ENCODE measurements at regions not wholly inside any gene's neighbourhood (a gene's known extent, or its start where the extent isn't known, plus 50 kb on each side); places are given as distances from the start of the nearest gene placed in this dataset.

DNA sequence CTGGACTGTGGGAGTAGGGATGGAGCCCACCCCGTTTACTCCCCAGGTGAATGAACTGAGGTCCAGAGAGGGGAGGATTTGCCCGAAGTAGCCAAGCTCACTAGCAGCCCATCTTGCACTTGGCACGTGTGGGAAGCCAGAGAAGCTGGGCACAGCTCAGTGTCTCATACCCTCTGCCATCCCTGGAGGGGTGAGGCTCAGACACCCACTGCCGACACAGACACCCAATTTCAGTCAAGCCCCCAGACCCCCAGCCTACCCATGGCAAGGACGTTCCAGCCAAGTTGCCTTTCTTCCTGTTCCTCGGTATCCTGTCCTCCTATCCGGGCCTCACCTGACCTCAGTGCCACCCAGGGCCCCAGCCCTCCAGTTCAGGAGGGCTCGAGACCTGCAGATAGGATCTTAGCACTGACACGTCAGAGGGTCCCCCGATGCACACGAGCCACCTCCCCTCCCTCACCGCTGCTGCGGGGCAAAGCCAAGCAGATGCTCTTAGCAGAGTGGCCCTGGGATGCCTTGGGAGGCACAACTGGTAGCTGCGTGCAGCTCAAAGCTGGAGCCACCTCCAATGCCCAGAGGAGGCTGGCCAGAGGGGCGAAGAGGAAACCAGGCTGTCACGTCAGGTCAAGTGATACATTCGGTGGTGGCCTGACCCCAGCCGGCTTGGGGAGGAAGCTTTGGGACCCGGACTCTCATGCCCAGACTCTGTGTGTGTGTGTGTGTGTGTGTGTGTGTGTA, 90.4 kb upstream of the TNRC6C start:
- DNase-seq = no peak

DNA sequence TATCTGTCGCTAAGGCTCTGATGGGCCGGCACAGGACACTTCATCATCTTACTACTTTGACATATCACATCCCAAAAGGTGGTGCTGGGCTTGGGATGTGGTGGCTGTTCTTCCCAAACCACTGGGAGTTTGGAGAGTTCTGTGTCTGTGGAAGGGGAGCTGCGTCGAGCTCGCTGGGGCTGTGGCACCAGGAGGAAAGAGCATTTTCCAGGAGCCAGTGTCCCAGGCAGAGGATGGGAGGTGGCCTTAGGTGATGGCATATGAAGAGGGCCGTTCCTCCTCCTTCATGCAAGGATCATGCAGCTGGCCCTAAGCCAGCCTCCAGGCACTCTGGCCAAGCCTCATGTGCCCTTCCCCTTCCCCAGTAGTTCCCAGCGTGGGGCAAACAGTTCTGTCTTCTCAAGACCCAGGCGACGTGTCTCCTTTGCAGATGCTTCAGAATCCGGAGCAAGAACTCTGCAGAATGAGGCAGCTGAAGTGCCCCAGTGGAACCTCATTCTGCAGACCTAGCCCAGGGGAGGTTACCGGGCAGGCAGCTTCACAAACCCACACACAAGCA, 89.4 kb upstream of the TNRC6C start:
- DNase-seq = no peak

DNA sequence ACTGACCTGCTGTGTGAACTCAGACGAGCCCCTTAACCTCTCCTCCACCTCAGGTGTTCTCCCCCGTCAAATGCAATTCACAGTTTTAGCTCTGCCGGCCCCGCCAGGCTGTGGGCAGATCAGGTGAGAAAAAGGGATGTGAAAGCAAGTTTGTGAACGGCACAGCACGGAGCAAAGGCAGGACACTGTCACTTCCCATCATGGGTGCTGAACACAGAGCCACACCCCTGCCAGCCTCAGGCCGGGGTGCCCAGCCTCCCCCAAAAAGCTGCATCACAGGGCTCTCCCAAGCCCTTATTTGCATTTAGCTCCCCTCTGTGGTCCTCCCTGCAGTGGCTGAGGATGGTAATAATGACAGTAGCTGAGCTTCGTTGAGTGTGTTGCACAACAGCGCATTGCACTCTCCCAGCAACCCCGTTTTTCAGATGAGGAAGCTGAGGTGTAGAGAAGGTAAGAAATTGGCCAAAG, 88.8 kb upstream of the TNRC6C start:
- DNase-seq = no peak

DNA sequence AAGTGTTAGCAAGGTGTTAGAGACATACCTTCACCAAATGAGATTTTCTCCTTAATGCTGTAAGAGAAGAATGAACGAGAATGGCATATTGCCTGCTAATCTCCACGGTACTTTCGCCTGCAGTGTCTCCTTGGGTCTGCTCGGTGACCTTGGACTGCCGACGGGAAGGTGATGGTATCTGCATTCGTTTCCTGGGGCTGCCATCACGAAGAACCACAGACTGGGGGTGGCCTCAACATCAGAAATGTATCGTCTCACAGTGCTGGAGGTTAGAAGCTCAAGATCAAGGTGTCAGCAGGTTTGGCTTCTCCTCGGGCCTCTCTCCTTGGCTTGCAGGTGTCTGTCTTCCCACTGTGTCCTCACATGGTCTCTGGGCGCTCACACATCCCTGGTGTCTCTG, 86.3 kb upstream of the TNRC6C start:
- DNase-seq = no peak

DNA sequence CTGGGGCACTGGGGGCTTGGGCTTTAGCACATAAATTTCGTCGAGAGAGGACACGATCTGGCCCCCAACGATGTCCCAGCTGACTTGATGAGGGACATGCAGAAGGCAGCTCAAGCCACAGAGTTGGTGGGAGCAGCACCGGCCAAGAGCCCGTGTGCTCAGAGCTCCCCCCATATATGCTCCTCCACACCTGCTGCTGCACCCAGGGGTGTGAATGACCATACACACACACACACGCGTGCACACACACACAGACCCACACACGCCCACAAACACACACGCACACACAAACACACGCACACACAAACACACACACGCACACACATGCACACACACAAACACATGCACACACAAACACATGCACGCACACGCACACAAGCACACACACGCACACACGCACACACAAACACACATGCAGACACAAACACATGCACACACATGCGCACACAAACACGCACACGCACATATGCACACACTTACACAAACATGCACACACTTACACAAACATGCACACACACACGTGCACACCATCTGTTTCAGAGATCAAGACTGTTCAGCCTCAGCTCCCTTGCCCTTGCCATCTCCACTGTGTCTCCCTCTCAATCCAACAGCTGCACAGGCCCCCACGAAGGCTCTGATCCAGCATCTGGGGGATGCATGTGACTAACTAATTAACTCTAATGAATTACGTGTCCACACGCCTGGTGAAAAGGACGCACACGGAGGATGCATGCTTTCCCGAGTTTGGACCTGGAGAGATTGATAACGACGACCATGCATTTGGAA, 85.6 kb upstream of the TNRC6C start:
- DNase-seq = no peak

DNA sequence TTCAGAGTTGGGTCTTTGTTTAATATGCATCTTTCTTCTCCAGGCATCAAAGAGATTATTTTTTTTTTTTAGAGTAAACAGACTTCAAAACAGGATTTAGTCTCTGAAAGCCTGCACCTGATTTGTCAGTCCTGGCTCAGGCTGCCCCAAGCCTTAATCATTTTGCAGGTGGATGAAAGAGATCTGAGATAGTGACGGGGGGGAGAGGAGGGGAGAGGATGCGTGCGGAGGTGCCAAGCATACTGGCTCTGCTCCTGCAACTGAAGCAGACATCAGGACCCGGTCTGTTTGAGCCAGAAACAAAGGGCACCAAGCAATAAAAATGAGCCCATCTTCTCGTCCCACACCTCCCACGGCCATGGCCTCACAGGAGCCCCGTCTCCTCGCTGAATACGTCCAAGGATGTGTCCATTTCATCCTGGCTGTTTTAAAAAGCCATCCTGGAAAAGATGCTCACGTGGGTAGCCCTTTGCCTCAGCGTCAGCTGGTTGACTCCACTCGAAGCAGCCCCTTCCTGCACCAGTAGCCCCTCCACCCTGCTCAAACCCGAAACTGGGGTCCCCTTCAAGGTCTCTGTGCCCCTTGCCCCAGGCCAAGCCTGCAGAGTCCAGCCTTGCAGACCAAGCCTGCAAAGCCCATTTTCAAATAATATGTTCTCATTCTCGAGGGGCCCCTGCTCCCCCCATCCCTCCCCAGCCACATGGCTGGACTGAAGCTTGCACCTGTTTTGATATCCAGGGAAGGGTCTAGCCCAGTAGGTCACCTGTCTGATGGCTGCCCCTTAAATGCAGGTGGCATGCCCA, 84.8 kb upstream of the TNRC6C start:
- no peak for DNase-seq

DNA sequence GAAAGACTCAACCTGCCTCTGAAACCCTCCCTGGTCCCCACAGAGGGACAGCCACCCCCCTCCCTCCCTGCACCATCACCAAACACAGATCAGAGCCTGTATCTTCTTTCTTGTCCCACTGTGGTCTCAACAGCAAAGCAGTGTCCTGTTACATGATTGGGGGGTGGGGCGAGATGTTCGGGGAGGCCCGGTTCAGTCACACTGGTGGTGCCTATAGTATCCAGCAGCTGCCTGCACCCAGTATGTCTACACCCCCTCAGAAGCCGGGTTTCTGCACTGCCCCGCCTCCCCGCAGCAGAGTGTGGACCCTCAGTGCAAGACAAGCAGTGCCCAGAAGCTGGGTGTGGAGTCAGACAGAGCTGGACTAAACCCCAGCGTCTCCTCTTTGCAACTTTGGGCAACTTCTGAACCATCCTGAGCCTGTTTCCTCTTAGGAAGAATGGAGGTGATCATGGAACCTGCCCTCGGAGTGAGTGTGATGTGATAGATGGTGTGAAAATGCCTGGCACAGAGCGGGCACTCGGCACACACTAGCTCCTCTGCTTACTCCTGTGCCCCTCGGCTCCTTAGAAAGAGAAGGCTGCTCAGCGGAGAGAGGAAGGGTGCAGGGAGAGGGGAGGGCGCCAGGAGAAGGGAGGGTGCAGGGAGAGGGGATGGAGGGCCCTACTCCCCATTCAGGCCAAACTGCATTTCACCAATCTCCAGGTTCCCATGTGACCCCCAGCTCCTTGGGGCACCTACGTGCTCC, 84.0 kb upstream of the TNRC6C start:
- DNase-seq = no peak

DNA sequence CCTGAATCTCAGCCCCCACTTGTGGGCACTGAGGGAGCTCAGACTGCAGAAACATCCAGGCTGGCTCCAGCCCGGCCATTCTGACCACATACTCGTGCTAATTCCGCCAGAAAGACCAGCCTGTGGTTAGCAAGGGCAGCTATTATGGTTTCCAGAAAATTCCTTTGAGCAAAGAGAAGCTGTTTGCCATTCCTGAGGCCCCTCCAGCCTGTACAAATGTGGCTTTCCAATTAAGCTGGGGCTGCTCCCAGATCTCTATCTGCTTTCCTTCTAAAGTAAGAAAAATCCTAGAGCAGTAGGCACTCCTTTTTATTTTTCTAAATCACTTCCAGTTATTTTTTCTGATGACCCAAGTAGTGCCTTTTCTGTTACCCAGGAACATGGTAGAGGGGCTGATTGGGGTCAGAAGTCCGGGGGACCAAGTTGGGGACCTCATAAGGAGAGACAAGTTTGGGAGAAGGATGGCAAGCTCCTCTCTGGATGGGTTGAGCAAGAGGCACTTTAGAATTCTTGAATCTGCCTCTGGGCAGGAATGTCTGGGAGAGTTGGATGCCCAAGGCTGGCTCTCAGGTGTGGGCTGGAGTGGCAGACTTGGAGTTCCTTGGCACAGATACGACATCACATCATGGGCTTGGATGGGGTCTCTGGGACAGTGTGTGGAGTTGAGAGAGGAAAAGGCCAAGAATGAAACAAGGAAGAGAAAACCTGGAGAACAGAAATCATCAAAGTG, 83.3 kb upstream of the TNRC6C start:
- peak; percentile 38 for DNase-seq

DNA sequence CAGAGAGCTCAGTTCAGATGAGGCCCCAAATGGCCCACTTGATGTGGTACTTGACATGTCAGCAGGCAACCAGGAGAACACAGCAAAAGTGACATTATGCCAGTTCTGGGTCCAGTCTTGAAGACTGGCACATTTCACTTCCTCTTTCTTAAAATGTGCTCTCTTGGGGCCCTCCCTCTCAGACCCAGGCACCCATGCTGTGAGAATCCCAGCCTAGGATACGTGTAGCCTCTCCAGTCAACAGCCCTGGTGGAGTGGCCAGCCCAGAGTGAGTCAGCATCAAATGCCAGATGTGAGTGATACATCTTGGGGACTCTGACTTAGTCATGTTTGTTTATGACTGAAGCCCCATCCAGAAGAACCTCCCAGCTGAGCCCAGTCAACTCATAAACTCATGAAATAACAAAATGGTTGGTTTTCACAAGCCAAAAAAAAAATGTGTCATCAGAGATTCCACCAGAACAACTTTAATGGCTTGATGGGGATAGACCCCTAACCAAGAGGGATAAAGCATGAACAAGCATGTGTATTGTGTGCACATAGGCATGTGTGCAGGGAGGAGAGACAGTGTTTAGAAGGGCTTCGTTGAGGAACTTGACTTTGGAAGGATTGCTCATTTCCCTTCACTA, 82.5 kb upstream of the TNRC6C start:
- DNase-seq = peak; percentile 37

DNA sequence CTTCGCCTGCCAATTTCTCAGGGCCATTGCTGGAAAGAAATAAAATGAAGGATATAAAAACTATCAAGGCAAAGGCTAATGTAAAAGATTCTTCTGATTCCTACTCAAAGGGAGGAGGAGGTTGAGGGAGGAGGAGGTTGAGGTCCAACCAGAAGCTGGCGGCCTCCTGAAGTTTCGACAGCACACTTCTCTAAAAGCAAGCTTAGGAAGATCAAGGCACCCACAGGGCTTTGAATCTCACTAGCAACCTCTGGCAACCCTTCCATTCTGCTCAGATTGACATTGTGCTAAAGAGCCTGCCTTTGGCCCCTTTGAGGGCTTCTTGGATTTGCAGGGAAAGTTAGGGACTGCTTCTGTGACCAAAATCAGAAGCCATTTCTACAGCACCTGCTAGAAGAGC, 81.5 kb upstream of the TNRC6C start:
- DNase-seq = no peak

DNA sequence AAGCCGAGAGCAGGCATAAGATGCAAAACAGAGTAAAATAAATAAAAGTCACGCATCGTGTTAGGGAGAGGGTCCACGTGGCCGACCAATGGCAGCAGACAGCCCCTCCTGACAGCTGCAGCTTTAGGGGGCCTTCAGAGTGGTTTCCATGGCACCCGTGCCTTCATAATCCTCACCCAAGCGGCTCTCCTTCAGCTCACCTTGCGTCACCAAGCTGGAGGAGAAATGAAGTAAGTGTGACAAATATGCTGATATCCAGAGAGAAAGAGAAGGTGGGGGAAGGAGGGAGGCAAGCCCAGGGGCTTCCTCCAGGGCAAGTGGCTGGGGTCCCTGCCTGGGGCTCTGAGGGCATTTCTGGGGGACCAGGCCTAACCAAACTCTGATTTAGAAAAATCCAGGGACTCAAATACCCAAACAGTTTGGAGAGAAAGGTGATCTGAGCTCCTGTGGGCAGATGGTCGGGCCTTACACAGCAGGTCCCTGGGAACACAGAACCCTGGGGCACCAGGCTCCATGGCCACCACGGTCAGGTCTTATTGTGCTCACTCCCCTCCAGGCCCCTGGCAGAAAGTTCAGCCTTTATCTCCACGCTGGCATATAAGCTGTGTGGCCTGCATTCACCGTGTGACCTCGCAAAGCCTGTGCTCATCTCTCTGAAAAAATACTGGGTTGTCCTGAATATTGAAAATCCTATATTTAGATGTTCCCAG, 80.7 kb upstream of the TNRC6C start:
- DNase-seq = no peak

DNA sequence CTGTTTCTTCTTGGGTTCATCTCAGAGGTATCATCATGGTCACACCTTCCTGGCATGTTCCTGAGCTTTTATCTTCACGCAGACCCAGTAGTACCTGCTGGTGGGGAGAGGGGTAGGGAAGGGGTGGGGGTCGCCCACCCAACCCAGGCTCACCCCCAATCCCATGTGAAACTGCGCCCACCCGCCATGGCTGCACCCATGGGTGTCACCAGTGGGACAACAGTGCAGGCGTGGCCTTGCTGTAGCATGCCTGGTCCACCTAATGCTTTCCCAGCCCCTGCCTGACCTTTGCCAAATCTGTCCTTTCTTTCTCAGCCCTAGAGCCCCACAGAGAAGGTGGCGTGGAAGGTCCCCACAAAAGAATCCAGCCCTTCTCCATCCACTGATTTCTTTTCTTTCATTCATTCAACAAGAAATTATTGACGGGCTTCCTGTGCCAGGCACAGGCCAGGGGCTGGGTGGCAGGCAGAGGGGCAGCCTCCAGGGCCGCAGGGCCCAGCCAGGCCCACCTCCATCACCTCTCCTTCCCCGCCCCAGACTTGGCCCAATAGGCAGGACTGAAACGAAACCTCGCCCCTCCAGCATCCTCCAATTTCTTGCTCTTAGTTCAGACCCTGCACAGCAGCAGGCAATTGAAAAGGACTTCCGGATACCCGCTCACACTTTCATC, 79.1 kb upstream of the TNRC6C start:
- no peak for DNase-seq

DNA sequence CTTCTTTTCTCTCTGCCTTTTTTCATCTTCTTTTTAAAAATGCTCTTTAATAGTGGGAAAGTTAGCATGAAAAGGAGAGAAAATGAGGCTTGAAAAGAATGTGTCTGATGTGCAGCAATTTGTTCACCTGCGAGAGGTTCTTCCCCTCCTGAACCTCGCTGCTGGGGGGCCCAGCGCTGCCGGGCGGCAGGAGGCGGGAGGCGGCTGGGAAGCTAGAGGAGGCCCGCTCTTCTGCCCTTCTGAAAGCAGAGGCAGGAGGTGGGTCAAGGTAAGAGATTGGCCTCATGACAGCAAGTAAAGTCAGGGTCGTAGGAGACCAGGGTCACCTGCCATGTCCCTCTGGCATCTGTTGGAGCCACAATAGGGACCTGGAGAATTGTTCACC, 78.6 kb upstream of the TNRC6C start:
- DNase-seq = no peak

DNA sequence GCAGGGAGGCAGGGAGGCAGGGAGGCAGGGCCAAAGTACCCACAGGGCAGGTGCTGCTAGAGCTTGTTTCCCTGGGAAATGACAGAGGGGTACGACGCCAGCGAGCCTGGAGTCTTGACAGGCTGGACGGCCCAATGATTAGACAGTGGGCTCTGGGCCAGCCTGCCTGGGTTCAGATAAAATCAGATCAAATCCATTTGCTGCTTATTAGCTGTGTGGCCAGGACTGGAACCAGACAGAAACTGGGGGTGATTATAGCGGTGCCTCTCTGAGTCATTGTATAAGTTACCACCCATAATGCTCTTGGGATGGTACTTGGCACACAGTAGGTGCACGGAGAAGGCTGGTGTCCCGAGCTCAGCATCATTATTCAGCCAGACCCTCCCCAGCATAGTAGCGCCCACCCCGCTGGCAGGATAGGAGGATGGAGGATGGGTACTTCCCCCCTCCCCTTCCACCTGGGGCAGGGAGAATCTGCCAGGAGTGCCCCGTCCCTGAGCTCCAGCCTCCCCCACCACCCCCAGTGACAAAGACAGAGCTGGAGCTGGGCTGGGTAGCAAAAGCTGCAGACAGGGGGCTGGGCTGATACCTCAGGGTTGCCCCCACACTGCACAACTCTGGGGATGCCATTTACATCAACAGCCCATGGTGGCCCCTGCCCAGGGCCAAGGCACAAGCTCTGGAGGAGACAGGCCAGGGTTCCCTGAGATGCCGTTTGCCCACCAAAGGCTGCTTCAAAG, 77.6 kb upstream of the TNRC6C start:
- no peak for DNase-seq

DNA sequence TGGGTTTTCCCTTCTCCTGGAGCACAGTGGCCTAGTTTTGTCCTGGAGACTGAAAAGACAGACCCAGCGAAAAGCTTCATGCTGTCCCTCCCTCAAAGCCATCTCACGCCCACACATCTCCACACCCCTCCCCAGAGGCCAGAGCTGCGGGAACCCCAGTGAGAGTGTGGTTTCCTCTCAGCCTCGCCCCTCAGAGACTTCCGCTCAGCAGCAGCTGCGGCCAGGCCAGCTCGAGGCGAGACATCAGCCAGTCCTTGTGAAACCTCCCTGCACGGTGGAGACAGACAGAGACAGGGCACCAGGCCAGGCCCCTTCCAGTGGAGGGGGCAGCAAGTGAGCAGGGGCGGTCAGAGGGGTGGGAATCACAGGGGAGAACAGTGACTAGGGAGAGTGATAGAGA, 77.0 kb upstream of the TNRC6C start:
- no peak for DNase-seq

DNA sequence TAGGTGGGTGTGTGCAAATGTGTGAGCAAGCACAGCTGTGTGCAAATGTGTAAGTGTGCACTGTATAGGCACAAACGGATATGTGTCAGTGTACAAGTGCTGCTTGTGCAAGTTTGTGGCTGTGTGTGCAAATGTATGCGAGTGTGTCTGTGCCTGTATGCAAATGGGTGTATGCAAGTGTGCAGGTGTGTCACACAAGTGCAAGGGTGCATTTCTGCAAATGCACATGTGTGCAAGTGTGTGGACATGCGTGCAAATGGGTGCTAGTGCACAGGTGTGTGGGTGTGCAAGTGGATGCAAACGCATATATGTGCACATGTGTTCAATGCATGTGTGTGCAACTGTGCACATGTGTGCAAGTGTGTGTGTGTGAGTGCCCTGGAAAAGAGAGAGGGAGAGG, 76.5 kb upstream of the TNRC6C start:
- no peak for DNase-seq

DNA sequence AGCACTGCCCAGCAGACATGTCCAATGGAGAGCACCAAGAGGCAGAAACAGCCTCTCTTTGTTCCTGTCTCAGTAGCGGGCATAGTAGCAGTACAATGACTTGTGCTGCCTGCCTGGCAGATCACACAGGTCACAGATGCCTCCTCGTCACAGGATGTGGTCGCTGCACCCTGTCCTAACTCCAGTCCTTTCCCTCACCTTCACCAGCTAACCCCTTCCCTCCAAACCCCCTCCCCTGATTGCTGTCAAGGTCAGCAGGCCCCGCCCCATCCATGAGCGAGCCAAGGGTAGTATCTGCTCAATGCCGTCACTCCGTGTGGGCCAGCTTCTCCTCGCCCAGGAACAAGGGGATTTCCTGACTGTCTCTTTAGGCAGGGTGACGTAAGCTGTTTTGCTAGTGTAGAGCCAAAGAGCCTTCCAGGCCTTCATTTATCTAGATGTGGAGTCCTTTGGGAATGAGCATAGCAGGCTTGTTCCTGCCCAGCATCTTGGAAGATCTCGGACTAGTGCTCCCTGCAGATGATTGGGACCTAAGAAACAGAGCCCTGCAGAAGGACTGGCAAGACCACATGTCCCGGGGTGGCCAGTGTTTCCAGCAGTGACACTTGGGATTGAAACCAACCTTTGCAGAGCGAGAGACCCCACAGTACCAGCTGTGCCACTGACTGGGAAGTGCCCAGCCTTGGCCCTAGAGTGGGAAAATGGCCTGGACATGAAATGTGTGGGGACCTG, 75.9 kb upstream of the TNRC6C start:
- DNase-seq = no peak

DNA sequence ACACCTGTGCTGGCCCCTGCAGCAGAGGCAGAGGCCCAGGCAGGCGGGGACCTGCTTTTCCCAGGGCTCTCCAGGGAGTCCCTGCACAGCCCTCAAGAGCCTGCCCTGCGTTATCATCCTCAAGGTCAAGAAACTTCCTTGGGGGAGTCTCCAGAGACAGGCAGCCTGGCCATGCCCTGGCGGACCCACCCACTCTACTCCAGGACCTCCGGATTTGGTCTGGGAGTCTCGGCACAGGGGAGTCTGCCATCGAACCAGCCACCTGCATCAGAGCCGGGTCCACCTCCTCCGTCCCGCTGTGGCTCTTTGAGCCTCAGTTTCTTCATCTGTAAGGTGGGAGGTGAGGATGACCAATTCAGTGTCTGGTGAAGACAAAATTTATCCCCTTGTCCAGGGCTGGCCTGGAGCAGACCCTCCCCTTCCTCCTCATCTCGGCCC, 75.3 kb upstream of the TNRC6C start:
- DNase-seq = no peak

DNA sequence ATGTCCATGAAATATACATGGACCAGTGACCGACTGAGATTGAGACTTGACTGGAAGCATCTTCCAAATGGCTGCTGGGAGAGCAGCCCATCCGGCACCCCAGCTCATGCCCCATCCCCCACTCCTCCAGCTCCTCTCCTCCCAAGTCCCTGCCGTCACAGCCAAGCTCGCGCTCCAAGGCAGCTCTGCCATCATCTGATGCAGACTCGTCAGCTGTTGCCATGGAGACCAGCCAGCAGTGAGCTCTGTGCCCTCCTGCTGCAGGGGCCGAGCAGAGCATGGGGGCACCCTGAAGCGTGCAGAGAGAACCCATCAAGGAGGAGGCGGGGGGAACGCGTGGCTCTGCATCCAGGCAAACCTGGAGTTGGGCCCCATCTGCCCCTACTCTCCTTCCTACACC, 74.5 kb upstream of the TNRC6C start:
- no peak for DNase-seq

Measured in NCI-H226 (cell line).